Glutamatergic neuron (in vitro differentiated cells): ENCODE measurements at regions not wholly inside any gene's neighbourhood (a gene's known extent, or its start where the extent isn't known, plus 50 kb on each side); places are given as distances from the start of the nearest gene placed in this dataset.

ENCODE experiments used
- DNase-seq: peaks from one replicate; pipeline ENCODE4 v3.0.0; 2022
- H3K27ac Mint-ChIP-seq: one replicate; pipeline ENCODE4 v1.8.0; 2020; ENCODE audit warnings: mild to moderate bottlenecking, mixed read lengths, inconsistent platforms; ENCODE audit not compliant: unreplicated experiment
- H3K27me3 Mint-ChIP-seq: one replicate; pipeline ENCODE4 v1.8.0; 2020; ENCODE audit warnings: mild to moderate bottlenecking, moderate library complexity, mixed read lengths, inconsistent platforms; ENCODE audit not compliant: unreplicated experiment
- H3K36me3 Mint-ChIP-seq: one replicate; pipeline ENCODE4 v1.8.0; 2020; ENCODE audit warnings: mild to moderate bottlenecking, mixed read lengths, inconsistent platforms; ENCODE audit not compliant: unreplicated experiment
- H3K4me1 Mint-ChIP-seq: one replicate; pipeline ENCODE4 v1.8.0; 2020; ENCODE audit warnings: mild to moderate bottlenecking, low read depth, mixed read lengths, inconsistent platforms; ENCODE audit not compliant: unreplicated experiment
- H3K4me3 Mint-ChIP-seq: one replicate; pipeline ENCODE4 v1.8.0; 2020; ENCODE audit warnings: mild to moderate bottlenecking, mixed read lengths, inconsistent platforms; ENCODE audit not compliant: unreplicated experiment
- H3K9me3 Mint-ChIP-seq: one replicate; pipeline ENCODE4 v1.8.0; 2020; ENCODE audit warnings: mild to moderate bottlenecking, moderate library complexity, mixed read lengths, inconsistent platforms; ENCODE audit not compliant: unreplicated experiment
- TF ChIP-seq, protein P1 (sequence below): fragments of 200-600 bp; sonication (generic); IDR thresholded peaks from one replicate; pipeline ENCODE4 v1.5.0; 2021; ENCODE audit not compliant: partially characterized antibody, unreplicated experiment

GRCh38 chr11:70871881-70872280, 380.5 kb downstream of the SHANK2 start:
- TF ChIP-seq, protein P1, sequence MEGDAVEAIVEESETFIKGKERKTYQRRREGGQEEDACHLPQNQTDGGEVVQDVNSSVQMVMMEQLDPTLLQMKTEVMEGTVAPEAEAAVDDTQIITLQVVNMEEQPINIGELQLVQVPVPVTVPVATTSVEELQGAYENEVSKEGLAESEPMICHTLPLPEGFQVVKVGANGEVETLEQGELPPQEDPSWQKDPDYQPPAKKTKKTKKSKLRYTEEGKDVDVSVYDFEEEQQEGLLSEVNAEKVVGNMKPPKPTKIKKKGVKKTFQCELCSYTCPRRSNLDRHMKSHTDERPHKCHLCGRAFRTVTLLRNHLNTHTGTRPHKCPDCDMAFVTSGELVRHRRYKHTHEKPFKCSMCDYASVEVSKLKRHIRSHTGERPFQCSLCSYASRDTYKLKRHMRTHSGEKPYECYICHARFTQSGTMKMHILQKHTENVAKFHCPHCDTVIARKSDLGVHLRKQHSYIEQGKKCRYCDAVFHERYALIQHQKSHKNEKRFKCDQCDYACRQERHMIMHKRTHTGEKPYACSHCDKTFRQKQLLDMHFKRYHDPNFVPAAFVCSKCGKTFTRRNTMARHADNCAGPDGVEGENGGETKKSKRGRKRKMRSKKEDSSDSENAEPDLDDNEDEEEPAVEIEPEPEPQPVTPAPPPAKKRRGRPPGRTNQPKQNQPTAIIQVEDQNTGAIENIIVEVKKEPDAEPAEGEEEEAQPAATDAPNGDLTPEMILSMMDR: no peak
- Mint-ChIP-seq H3K27ac (no peak overlapping the region), H3K4me3 (no peak overlapping the region)

GRCh38 chr11:70872299-70872698, 380.1 kb downstream of the SHANK2 start:
- Mint-ChIP-seq H3K4me1 (peaks cover 15% of the 10 kb centered on the region), H3K4me3 (no peak overlapping the region), H3K27ac (no peak overlapping the region), H3K27me3 (peaks cover 10% of the 10 kb centered on the region), H3K9me3 (peaks cover 11% of the 10 kb centered on the region), H3K36me3 (no peaks in the 10 kb centered on the region)
- no peak for DNase-seq
- TF ChIP-seq, protein P1: no peak

More at GRCh38 chr11:70871881-70872280, 380.5 kb downstream of the SHANK2 start:
- peaks cover 7% of the 10 kb centered on the region for H3K27me3 Mint-ChIP-seq
- no peaks in the 10 kb centered on the region for H3K36me3 Mint-ChIP-seq
- H3K4me1 Mint-ChIP-seq: peaks cover 13% of the 10 kb centered on the region
- H3K9me3 Mint-ChIP-seq: peaks cover 9% of the 10 kb centered on the region
- no peak for DNase-seq

DNA sequence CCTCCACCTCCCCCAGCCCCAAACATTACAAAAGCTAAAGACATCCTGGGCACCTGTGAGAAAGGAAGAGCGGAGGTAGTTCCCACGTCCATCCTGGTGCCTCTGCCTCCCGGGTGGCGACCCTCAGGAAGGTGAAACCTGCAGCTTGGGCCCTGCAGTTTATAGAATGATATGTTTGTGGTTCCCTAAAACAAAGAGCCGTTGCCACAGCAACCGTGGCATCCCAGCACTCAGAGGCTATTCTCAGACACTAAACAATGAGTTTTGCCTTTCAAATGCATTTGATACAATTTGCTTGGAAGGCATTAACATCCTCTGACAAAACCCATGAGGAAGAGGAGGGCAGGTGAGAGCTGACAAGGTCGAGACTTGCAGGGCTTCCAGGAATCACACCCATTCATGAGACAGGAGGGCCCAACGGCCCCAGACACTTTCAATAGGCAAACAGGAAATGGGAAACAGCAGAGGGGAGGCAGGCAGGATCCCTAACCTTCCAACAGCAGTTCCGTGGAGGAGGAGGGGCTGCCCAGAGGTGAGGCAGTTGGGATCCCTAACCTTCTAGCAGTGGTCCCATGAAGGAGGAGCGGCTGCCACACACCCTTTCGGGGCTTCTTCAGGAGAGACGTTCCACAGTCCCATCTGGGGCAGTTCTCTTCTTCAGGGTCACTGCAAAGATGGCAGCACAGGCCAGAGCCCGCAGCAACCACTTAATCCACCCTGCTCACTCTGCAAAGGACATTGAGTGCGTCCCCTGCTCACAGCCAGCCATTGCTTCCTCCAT, 379.2 kb downstream of the SHANK2 start:
- TF ChIP-seq, protein P1: no peak
- peaks cover 19% of the 10 kb centered on the region for H3K4me1 Mint-ChIP-seq
- H3K9me3 Mint-ChIP-seq: peaks cover 11% of the 10 kb centered on the region
- H3K36me3 Mint-ChIP-seq: no peaks in the 10 kb centered on the region
- peaks cover 10% of the 10 kb centered on the region for H3K27me3 Mint-ChIP-seq
- no peak overlapping the region for H3K4me3 Mint-ChIP-seq
- DNase-seq: no peak
- peak overlapping the region; percentile 8 for H3K27ac Mint-ChIP-seq

GRCh38 chr11:70873736-70874412, 378.5 kb downstream of the SHANK2 start:
- Mint-ChIP-seq H3K27ac (no peak overlapping the region), H3K4me1 (peaks cover 20% of the 10 kb centered on the region), H3K27me3 (peaks cover 10% of the 10 kb centered on the region), H3K4me3 (no peak overlapping the region), H3K36me3 (no peaks in the 10 kb centered on the region), H3K9me3 (peaks cover 11% of the 10 kb centered on the region)
- DNase-seq: no peak
- TF ChIP-seq, protein P1: no peak

DNA sequence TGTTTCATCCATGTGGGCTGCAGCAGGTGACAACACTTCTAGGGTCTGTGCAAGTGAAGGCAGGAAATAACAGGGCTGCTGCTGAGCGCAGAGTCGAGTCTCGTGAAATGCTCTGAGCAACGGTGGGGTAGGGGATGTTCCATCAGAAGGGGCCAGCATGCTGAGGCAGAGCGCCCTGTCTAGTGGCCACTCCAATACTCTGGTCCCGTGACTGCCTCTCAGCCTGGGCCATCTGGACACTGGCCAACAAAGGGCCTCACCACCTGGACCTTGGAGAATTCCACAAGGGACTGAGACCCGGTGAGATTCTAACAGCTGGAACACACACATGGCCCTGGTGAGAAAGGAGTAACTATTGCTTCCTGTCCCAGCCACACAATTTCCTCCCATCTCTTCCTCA, 375.7 kb downstream of the SHANK2 start:
- Mint-ChIP-seq H3K9me3 (peaks cover 15% of the 10 kb centered on the region), H3K36me3 (no peaks in the 10 kb centered on the region), H3K4me1 (peaks cover 30% of the 10 kb centered on the region), H3K4me3 (no peak overlapping the region), H3K27me3 (peaks cover 11% of the 10 kb centered on the region), H3K27ac (peak overlapping the region; percentile 82)
- peak; percentile 54 for DNase-seq
- TF ChIP-seq, protein P1: no peak
